Astrocyte of the cerebellum (primary cell): ENCODE measurements at regions not wholly inside any gene's neighbourhood (a gene's known extent, or its start where the extent isn't known, plus 50 kb on each side); places are given as distances from the start of the nearest gene placed in this dataset.
"Not testable (repeated sequence)": the region's sequence is repeated elsewhere in the genome, so short reads cannot be mapped to it uniquely, and the experiment has no call there.

Experiments
- DNase-seq: peaks from one replicate; pipeline ENCODE4 v3.0.0-alpha.2; 2011; ENCODE audit warnings: low read depth
- H3K4me3 ChIP-seq: 2 replicates; pipeline ENCODE4 v1.5.1; 2011; ENCODE audit warnings: mild to moderate bottlenecking, low read depth, low read length, moderate library complexity
- CTCF ChIP-seq: IDR thresholded peaks from 2 replicates; pipeline ENCODE4 v1.5.1; 2012; ENCODE audit warnings: low read length, low read depth, moderate library complexity, mild to moderate bottlenecking; ENCODE audit errors: missing control alignments
- in situ Hi-C: cut with HindIII; loops from 2 replicates; pipeline ENCODE4 v1.10.0; 2017; ENCODE audit warnings: low sequenced_read_pairs

DNA sequence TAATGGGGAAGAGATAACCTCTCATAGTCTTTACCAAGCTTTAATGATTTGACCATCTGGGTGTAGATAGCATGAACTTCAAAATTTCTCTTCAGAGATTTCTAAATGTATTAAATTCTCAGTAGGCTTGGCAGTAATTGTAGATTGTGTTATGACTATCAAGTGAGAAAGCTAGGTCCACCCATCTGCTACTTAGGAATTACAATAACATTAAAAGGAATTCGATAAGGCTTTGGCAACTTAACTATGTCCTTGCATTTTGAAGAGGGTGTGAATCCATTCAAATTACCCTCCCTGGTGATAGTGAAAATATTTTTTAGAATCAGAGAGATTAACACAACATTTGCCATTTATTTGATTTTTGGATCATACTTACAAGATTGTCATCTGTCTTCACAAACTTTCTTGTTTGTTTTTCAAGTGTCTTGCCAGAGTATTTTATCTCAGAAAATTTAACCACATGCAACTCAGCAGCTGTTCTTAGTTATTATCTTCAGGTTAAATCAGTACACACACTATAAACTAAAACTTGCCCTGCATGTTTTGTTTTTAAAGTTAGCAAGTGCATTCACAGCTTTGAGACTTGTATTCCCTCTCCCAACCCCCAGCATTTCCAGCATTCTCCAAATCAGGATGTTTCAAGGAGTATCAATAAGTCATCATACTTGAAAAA is 69.6 kb upstream of the COL8A1 start:
- no peak for TF ChIP-seq CTCF
- in situ Hi-C loops = no loop called here
- DNase-seq = no peak
- H3K4me3 ChIP-seq = no peak overlapping the region

DNA sequence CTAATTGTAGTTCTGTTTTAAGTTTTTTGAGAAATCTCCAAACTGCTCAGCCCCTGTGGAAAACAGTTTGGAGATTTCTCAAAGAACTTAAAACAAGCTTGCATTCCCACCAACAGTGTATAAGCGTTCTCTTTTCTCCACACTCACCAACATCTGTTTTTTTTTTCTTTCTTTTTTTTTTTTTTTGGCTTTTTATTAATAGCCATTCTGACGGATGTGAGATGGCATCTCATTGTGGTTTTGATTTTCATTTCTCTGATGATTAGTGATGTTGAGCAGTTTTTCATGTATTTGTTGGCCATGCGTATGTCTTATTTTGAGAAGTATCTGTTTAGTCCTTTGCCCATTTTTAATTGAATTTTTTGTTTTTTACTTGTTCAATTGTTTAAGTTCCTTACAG is 73.1 kb upstream of the COL8A1 start:
- in situ Hi-C loops = no loop called here
- no peak overlapping the region for H3K4me3 ChIP-seq
- no peak for DNase-seq
- no peak for TF ChIP-seq CTCF

- no peak for DNase-seq
- no peak for TF ChIP-seq CTCF
- no peak overlapping the region for H3K4me3 ChIP-seq
- in situ Hi-C loops = no loop called here
These were observed 75.3 kb upstream of the COL8A1 start for GRCh38 chr3:99562990-99563607.

- TF ChIP-seq CTCF = no peak
- peak; percentile 56 for DNase-seq
- H3K4me3 ChIP-seq = no peak overlapping the region
- in situ Hi-C loops = no loop called here
These were observed 76.3 kb upstream of the COL8A1 start for GRCh38 chr3:99562138-99562537.

DNA sequence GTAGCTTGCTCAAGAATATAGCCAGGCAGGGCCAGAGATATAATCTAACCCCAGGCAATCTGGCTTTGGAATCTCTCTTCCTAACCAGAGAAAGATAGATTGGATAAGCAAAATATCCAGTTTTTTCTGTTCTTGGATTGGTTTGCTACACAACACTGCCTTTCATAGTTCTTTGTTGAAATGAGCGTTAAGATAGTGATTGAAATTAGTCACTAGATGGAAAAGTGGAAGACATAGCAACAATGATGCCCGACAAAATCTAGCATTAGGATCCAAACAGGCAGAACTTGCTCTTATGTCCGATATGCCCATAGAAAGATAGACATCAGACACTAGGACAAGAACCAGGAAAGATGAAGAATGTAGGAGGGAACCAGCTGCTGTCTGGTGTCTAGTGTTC is 77.3 kb upstream of the COL8A1 start:
- H3K4me3 ChIP-seq = no peak overlapping the region
- no peak for DNase-seq
- TF ChIP-seq CTCF = no peak
- in situ Hi-C loops = no loop called here

DNA sequence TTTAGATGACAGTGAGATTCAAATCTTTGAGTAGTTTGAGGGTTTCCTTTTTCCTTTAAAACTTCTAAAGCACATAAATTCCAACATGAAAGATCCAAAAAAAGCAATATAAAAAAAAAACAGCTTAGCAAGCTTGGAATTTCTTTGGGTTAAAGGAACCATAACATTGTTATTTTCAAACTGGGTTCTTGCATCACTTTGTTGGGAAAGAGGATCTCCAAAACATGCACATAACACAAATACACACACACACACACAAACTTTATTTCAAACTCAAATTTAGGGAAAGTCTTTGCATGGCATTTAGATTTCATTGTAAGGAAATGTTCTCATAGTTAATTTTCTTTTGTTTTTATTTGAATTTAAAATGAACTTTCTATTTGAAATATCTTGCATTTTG is 79.2 kb upstream of the COL8A1 start:
- no peak for DNase-seq

GRCh38 chr3:99555885-99556284 is 82.5 kb upstream of the COL8A1 start:
- in situ Hi-C loops, H3K4me3 ChIP-seq, DNase-seq: not testable (repeated sequence)

More for the DNA sequence above, 79.2 kb upstream of the COL8A1 start:
- no peak overlapping the region for H3K4me3 ChIP-seq
- in situ Hi-C loops = no loop called here
- no peak for TF ChIP-seq CTCF
